AG04449 (cell line): ENCODE measurements at regions not wholly inside any gene's neighbourhood (a gene's known extent, or its start where the extent isn't known, plus 50 kb on each side); places are given as distances from the start of the nearest gene placed in this dataset.

Experiments
- CTCF ChIA-PET: fragments of 350-600 bp; formaldehyde crosslinking; extraction: SDS; loops from one replicate; lab custom pipeline; 2021; ENCODE audit warnings: antibody characterized with exemption; lab: Yijun Ruan, JAX
- POLR2A ChIA-PET: fragments of 400-600, 350-600 bp; formaldehyde crosslinking; extraction: SDS; loops from one replicate; lab custom pipeline; 2020; ENCODE audit warnings: antibody characterized with exemption, inconsistent platforms; lab: Yijun Ruan, JAX
- DNase-seq: peaks from one replicate; pipeline ENCODE4 v3.0.0-alpha.2; 2010; ENCODE audit warnings: low read depth, low spot score
- H3K4me3 ChIP-seq: 2 replicates; pipeline ENCODE4 v1.5.1; 2011; ENCODE audit warnings: low read depth, mild to moderate bottlenecking, control low read depth, low read length
- CTCF ChIP-seq: IDR thresholded peaks from one replicate; pipeline ENCODE4 v1.5.1; 2011; ENCODE audit warnings: mild to moderate bottlenecking, moderate library complexity, low read length, control low read depth, inconsistent platforms; ENCODE audit not compliant: insufficient read depth; ENCODE audit errors: missing control alignments

- TF ChIP-seq CTCF, result no peak
- POLR2A ChIA-PET, result interaction anchor here (1.3 kb wide), 1 partner anchor 32 kb away, joined by 3 read pairs; no protein-coding TSS in a partner anchor
- DNase-seq, result peak; percentile 70
- no peak overlapping the region for H3K4me3 ChIP-seq
- CTCF ChIA-PET, result no interaction called here
These were observed 554.2 kb downstream of the NUF2 start for GRCh38 chr1:163875927-163876320.

DNA sequence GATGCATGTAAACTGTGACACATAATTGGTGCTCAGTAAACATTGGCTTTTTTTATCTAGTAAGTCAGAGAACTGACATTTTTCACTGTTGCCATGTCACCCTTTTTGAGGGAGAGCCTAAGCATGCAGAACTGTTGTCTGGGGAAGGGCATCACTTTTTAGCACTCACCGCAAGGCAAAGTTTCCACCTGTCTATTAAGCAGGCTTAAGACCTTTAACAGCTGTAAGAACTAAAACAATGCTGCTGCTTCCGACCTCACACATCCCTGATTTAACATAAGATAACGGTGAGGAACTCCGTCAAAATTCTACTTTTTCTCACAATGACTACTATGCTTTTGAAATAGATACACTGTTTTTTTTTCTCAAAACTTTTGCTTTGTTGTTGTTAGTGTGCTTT is 554.8 kb downstream of the NUF2 start:
- H3K4me3 ChIP-seq, result no peak overlapping the region
- CTCF ChIA-PET, result no interaction called here
- no peak for TF ChIP-seq CTCF
- no peak for DNase-seq
- POLR2A ChIA-PET, result interaction anchor here (1.3 kb wide), 1 partner anchor 32 kb away, joined by 3 read pairs; no protein-coding TSS in a partner anchor

DNA sequence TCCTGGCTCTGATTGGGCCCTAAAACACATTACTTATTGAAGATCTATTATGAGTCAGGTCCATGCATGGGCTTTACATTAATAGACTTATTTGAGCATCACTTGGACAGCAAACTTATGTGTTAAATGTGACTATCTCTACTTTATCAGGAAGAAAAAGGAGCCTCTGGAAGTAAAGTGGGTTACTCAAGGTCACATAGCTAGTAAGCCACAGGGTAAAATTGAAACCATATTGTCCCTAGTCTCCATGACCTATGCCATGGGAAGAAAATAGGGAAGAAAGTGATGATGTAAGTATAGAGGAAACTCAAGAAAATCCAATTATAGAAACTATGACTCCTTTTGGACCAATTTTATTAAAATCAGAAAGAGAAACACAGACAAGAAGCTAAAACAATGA is 555.3 kb downstream of the NUF2 start:
- no peak for DNase-seq
- ChIA-PET CTCF (interaction anchor here (1.2 kb wide), 1 partner anchor 20 kb away, joined by 4 read pairs; no protein-coding TSS in a partner anchor), POLR2A (no interaction called here)
- TF ChIP-seq CTCF, result no peak
- no peak overlapping the region for H3K4me3 ChIP-seq

GRCh38 chr1:163885510-163885909 is 563.8 kb downstream of the NUF2 start:
- TF ChIP-seq CTCF, result no peak
- H3K4me3 ChIP-seq, result no peak overlapping the region
- POLR2A ChIA-PET, result no interaction called here
- CTCF ChIA-PET, result no interaction called here
- no peak for DNase-seq

DNA sequence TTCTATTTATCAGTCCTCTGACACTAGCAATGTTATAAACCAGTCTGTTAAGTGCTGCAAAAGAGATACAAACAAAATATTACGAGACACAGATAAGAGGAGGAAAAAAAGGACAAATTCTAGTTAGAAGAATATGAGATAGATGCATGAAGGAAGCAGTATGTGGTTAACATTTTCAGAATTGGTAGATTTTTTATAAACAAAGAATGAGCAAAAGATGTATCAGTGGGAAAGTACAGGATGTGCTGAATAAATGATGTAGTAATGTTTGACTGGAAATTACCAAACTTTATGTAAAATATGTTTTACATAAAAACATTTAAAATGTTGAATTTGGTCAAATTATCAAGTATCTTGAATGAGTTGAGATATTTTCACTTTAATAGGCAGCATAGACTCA is 574.2 kb downstream of the NUF2 start:
- no peak for DNase-seq
- POLR2A ChIA-PET, result no interaction called here
- H3K4me3 ChIP-seq, result no peak overlapping the region
- TF ChIP-seq CTCF, result no peak
- CTCF ChIA-PET, result no interaction called here

GRCh38 chr1:163897412-163898155 is 575.8 kb downstream of the NUF2 start:
- peak; percentile 72 for DNase-seq
- POLR2A ChIA-PET, result no interaction called here
- H3K4me3 ChIP-seq, result no peak overlapping the region
- CTCF ChIA-PET, result no interaction called here
- TF ChIP-seq CTCF, result no peak
